ENCODE measurements at regions not wholly inside any gene's neighbourhood (a gene's known extent, or its start where the extent isn't known, plus 50 kb on each side); places are given as distances from the start of the nearest gene placed in this dataset.

- DNase-seq: no peak
- intact Hi-C loops (cut with DNase I): no loop called here
- H3K27me3 ChIP-seq: no peaks in the 10 kb centered on the region
These were observed 467.5 kb downstream of the XIRP2 start for GRCh38 chr2:167355821-167356220.

DNA sequence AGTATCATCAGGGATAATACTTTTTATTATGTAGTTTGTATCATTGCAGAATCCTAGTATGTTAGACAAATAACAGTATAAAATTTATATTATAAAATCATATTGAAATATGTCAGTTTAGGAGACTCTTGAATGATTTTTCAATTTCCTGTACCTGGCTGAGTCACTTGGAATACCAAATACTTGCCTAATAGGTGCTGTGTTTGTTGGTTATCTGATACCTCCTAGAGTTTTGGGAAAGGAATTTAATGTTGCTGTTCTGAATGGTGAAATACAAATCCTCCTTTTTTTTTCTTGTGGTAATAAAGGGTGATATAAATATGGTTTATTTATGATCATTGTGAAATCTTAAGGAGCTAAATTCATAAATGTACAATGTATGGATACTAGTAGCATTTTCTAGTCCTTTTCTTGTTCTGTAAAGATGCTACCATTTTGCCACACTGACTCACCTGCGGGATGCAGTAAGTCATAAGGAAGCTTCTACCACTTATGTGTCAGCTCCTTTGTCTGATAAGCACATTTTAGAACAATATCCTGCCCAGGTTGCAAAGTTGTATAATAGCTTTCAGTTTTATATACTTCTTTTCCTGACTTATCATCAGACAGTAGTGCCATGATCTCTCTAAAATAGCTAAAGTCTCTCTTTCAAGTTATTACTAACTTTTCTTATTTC lies 465.5 kb downstream of the XIRP2 start:
- Histone ChIP-seq H3K4me3 (no peak overlapping the region), H3K4me1 (ENCODE audit: insufficient read depth) (no peaks in the 10 kb centered on the region), H3K27ac (no peak overlapping the region), H3K36me3 (no peaks in the 10 kb centered on the region), H3K9me3 (no peaks in the 10 kb centered on the region), H3K27me3 (no peaks in the 10 kb centered on the region)
- no peak for TF ChIP-seq EP300 (IDR thresholded peaks at IDR 0.05)
- TF ChIP-seq, protein P1, sequence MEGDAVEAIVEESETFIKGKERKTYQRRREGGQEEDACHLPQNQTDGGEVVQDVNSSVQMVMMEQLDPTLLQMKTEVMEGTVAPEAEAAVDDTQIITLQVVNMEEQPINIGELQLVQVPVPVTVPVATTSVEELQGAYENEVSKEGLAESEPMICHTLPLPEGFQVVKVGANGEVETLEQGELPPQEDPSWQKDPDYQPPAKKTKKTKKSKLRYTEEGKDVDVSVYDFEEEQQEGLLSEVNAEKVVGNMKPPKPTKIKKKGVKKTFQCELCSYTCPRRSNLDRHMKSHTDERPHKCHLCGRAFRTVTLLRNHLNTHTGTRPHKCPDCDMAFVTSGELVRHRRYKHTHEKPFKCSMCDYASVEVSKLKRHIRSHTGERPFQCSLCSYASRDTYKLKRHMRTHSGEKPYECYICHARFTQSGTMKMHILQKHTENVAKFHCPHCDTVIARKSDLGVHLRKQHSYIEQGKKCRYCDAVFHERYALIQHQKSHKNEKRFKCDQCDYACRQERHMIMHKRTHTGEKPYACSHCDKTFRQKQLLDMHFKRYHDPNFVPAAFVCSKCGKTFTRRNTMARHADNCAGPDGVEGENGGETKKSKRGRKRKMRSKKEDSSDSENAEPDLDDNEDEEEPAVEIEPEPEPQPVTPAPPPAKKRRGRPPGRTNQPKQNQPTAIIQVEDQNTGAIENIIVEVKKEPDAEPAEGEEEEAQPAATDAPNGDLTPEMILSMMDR (IDR thresholded peaks at IDR 0.05): no peak
- no peak for TF ChIP-seq POLR2A (IDR thresholded peaks at IDR 0.05)
- no peak for DNase-seq
- intact Hi-C loops (cut with DNase I): no loop called here
- WGBS, 3 donors: 91 to 97% (median 94%) methylated on average over 1 of the region's 1 CpG

More at GRCh38 chr2:167355821-167356220, 467.5 kb downstream of the XIRP2 start:
- Histone ChIP-seq H3K9me3 (no peaks in the 10 kb centered on the region), H3K4me1 (ENCODE audit: insufficient read depth) (no peaks in the 10 kb centered on the region), H3K4me3 (no peak overlapping the region), H3K27ac (no peak overlapping the region), H3K36me3 (no peaks in the 10 kb centered on the region)
- TF ChIP-seq, protein P1 (IDR thresholded peaks at IDR 0.05): no peak
- TF ChIP-seq POLR2A (IDR thresholded peaks at IDR 0.05) (no peak), EP300 (IDR thresholded peaks at IDR 0.05) (no peak)

DNA sequence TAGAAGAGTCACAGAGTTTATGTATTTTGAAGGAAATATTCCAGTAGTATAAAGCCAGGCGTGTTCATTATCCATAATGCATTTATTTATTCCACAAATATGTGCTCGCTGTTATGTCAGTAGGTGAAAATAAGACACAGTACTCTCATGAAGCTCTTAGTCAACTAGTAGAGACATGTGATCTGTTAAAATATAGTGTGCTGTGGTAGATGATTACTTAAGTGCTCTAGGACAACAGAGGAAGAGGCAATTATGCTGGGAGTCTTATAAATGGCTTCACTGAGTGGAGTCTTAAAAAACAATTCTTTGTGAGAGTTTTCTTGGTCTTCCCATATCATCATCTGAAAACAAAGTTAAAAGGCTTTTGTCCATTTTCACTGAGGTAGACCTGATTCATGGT lies 457.3 kb downstream of the XIRP2 start:
- Histone ChIP-seq H3K4me1 (ENCODE audit: insufficient read depth) (no peaks in the 10 kb centered on the region), H3K27ac (no peak overlapping the region), H3K9me3 (no peaks in the 10 kb centered on the region), H3K36me3 (no peaks in the 10 kb centered on the region), H3K27me3 (no peaks in the 10 kb centered on the region), H3K4me3 (no peak overlapping the region)
- intact Hi-C loops (cut with DNase I): no loop called here
- WGBS, 3 donors: 93 to 94% (median 93%) methylated on average over 2 of the region's 2 CpGs
- no peak for TF ChIP-seq POLR2A (IDR thresholded peaks at IDR 0.05)
- no peak for DNase-seq

DNA sequence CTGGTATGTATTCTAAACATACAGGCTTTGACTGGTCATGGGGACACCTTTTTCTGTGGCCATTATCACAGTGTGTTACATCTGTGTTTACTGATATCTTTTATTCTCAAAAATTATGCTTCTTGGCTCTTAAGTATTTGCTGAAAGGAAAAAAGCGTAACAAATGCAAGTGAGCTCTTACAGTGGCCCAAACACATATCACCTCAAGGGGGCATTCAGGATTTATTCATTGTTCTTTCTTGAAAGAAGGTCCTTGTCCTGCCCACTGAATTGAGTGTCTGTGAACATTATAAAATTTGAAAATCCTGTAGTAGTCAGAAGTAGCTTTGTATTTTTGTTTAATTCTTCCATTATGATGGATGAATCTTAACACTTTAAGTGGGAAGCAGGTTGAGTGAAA lies 454.5 kb downstream of the XIRP2 start:
- H3K4me3 ChIP-seq: no peak overlapping the region
- no peaks in the 10 kb centered on the region for H3K4me1 ChIP-seq (ENCODE audit: insufficient read depth)
- H3K9me3 ChIP-seq: no peaks in the 10 kb centered on the region
- TF ChIP-seq POLR2A (IDR thresholded peaks at IDR 0.05) (no peak), EP300 (IDR thresholded peaks at IDR 0.05) (no peak)
- TF ChIP-seq, protein P1 (IDR thresholded peaks at IDR 0.05): no peak
- no peak for DNase-seq
- intact Hi-C loops (cut with DNase I): no loop called here
- 47 to 55% (median 51%) methylated on average over 1 of the region's 1 CpG for WGBS, 3 donors
- H3K27ac ChIP-seq: no peak overlapping the region
- no peaks in the 10 kb centered on the region for H3K36me3 ChIP-seq
- H3K27me3 ChIP-seq: no peaks in the 10 kb centered on the region

- Histone ChIP-seq H3K27ac (no peak overlapping the region), H3K9me3 (no peaks in the 10 kb centered on the region), H3K4me1 (ENCODE audit: insufficient read depth) (no peaks in the 10 kb centered on the region), H3K36me3 (no peaks in the 10 kb centered on the region), H3K27me3 (no peaks in the 10 kb centered on the region), H3K4me3 (no peak overlapping the region)
- WGBS, 3 donors: 84 to 88% (median 86%) methylated on average over 4 of the region's 4 CpGs
- intact Hi-C loops (cut with DNase I): no loop called here
- no peak for TF ChIP-seq EP300 (IDR thresholded peaks at IDR 0.05)
- TF ChIP-seq POLR2A (IDR thresholded peaks at IDR 0.05): no peak
- TF ChIP-seq, protein P1 (IDR thresholded peaks at IDR 0.05): no peak
- DNase-seq: no peak
These were observed 452.0 kb downstream of the XIRP2 start for GRCh38 chr2:167340322-167340721.
